ENCODE measurements at regions not wholly inside any gene's neighbourhood (a gene's known extent, or its start where the extent isn't known, plus 50 kb on each side); places are given as distances from the start of the nearest gene placed in this dataset.

- H3K4me2 ChIP-seq (ENCODE audit: insufficient read depth, insufficient read length, low read length): no peak overlapping the region
- no peak overlapping the region for H4K5ac ChIP-seq (ENCODE audit: insufficient read length, low read depth, low read length)
- Mint-ChIP-seq H3K27me3 (ENCODE audit: low read depth) (no peaks in the 10 kb centered on the region), H3K9me3 (no peaks in the 10 kb centered on the region), H3K36me3 (ENCODE audit: insufficient read depth in 1 of 3, low read depth in 3 of 3) (no peaks in the 10 kb centered on the region), H3K27ac (no peak overlapping the region), H3K4me1 (no peaks in the 10 kb centered on the region), H3K4me3 (no peak overlapping the region)
- no peak overlapping the region for H2BK12ac ChIP-seq (ENCODE audit: insufficient read length, low read depth, low read length)
- no peak overlapping the region for H2BK15ac ChIP-seq (ENCODE audit: low read depth, low read length)
- H3K79me1 ChIP-seq (ENCODE audit: insufficient read depth, low read depth, low read length, poor library complexity, severe bottlenecking): no peaks in the 10 kb centered on the region
- no peak for TF ChIP-seq CTCF (conservative IDR thresholded peaks at IDR 0.05)
- no peaks in the 10 kb centered on the region for H4K20me1 ChIP-seq (ENCODE audit: control insufficient read depth, insufficient read depth, insufficient read length)
- no CpG with 5 or more reads among the region's 2 CpGs for WGBS (ENCODE audit: extremely low coverage, insufficient read length, low lambda C conversion rate)
- no peak overlapping the region for H4K91ac ChIP-seq (ENCODE audit: insufficient read length, low read depth, low read length)
- no peak for DNase-seq
- H2AFZ ChIP-seq (ENCODE audit: low read length): no peak overlapping the region
- no peaks in the 10 kb centered on the region for H3K79me2 ChIP-seq (ENCODE audit: insufficient read depth, low read length)
- no peak overlapping the region for H3T11ph ChIP-seq (ENCODE audit: low read length)
- no peaks in the 10 kb centered on the region for H3K9me3 ChIP-seq (ENCODE audit: control insufficient read depth, low read depth, low read length)
- no peaks in the 10 kb centered on the region for H3K4me1 ChIP-seq (ENCODE audit: insufficient read depth, low read length)
- H3K23me2 ChIP-seq (ENCODE audit: insufficient read length, low read depth, low read length, poor library complexity, severe bottlenecking): no peaks in the 10 kb centered on the region
- no peak overlapping the region for H2BK120ac ChIP-seq (ENCODE audit: low read depth, low read length, poor library complexity, severe bottlenecking)
- H3K18ac ChIP-seq (ENCODE audit: insufficient read length, low read depth, low read length): no peak overlapping the region
- H2BK5ac ChIP-seq (ENCODE audit: insufficient read length, low read length): no peak overlapping the region
- H3K14ac ChIP-seq (ENCODE audit: insufficient read depth, low read length): no peak overlapping the region
- H3K9ac ChIP-seq (ENCODE audit: extremely low read depth, insufficient read length, low read length): no peak overlapping the region
- H3K56ac ChIP-seq (ENCODE audit: insufficient read length, low read depth, low read length): no peak overlapping the region
- no peaks in the 10 kb centered on the region for H3K27me3 ChIP-seq (ENCODE audit: insufficient read depth, low read length)
- H2AK5ac ChIP-seq (ENCODE audit: insufficient read length, low read length): no peak overlapping the region
- no peak overlapping the region for H2BK20ac ChIP-seq (ENCODE audit: low read depth, low read length, poor library complexity, severe bottlenecking)
- no peak overlapping the region for H4K8ac ChIP-seq (replicated peaks; ENCODE audit: insufficient read length, low read depth, low read length)
- H3K4ac ChIP-seq (ENCODE audit: low read depth, low read length): no peak overlapping the region
- no peak overlapping the region for H3K27ac ChIP-seq (ENCODE audit: insufficient read length, low read depth, low read length)
- H3K23ac ChIP-seq (ENCODE audit: insufficient read length, low read depth, low read length): no peak overlapping the region
These were observed 729.0 kb upstream of the BRINP3 start for GRCh38 chr1:191206513-191207207.
